ENCODE measurements at regions not wholly inside any gene's neighbourhood (a gene's known extent, or its start where the extent isn't known, plus 50 kb on each side); places are given as distances from the start of the nearest gene placed in this dataset.

DNA sequence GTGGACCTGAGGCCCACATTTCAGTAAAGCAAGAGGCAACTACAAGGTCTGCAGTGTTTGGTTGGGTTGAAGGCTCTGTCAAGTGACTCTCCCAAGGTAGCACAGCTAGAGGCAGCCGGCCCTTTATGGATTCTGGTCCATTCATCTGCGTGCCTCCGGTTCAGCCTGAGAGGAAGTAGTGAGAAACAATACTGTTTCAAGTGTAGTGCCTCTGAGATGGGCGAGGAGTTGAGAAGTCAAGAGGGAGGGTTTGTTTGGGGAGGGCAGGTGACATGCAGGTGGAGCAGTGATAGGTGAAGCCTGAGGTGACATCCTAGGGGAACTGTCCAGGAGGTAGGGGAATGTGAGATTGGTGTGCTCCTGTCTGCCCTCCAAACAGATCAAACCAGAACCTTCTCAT is 933.5 kb downstream of the VRK1 start:
- TF ChIP-seq, protein P1, sequence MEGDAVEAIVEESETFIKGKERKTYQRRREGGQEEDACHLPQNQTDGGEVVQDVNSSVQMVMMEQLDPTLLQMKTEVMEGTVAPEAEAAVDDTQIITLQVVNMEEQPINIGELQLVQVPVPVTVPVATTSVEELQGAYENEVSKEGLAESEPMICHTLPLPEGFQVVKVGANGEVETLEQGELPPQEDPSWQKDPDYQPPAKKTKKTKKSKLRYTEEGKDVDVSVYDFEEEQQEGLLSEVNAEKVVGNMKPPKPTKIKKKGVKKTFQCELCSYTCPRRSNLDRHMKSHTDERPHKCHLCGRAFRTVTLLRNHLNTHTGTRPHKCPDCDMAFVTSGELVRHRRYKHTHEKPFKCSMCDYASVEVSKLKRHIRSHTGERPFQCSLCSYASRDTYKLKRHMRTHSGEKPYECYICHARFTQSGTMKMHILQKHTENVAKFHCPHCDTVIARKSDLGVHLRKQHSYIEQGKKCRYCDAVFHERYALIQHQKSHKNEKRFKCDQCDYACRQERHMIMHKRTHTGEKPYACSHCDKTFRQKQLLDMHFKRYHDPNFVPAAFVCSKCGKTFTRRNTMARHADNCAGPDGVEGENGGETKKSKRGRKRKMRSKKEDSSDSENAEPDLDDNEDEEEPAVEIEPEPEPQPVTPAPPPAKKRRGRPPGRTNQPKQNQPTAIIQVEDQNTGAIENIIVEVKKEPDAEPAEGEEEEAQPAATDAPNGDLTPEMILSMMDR (IDR thresholded peaks at IDR 0.05), result no peak
- TF ChIP-seq, protein P2, sequence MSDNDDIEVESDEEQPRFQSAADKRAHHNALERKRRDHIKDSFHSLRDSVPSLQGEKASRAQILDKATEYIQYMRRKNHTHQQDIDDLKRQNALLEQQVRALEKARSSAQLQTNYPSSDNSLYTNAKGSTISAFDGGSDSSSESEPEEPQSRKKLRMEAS (IDR thresholded peaks at IDR 0.05; ENCODE audit: low read depth), result no peak
- TF ChIP-seq RCOR1 (IDR thresholded peaks at IDR 0.05; ENCODE audit: low read length) (no peak), YY1 (IDR thresholded peaks at IDR 0.05; ENCODE audit: low read depth) (no peak), POLR2AphosphoS5 (IDR thresholded peaks at IDR 0.05; ENCODE audit: low read depth, low read length) (no peak)

Data from SK-N-SH (cell line).